Neural cell (in vitro differentiated cells): ENCODE measurements at regions not wholly inside any gene's neighbourhood (a gene's known extent, or its start where the extent isn't known, plus 50 kb on each side); places are given as distances from the start of the nearest gene placed in this dataset.

Experiments
- EP300 ChIP-seq: fragments of 450-650 bp; conservative IDR thresholded peaks from 2 replicates; pipeline ENCODE4 v1.6.1; 2014; ENCODE audit warnings: antibody characterized with exemption, mild to moderate bottlenecking, moderate library complexity; ENCODE audit not compliant: poor library complexity, severe bottlenecking
- EZH2 ChIP-seq: fragments of 200-600, 300-800 bp; shearing (Covaris generic), sonication (generic); IDR thresholded peaks from 2 replicates; pipeline ENCODE4 v1.6.1; 2014; ENCODE audit warnings: antibody characterized with exemption, low read length, borderline replicate concordance, mild to moderate bottlenecking; ENCODE audit not compliant: insufficient read depth, poor library complexity, severe bottlenecking
- POLR2AphosphoS5 ChIP-seq: IDR thresholded peaks from 2 replicates; pipeline ENCODE4 v1.6.1; 2012
- RAD21 ChIP-seq: fragments of 450-650 bp; conservative IDR thresholded peaks from 2 replicates; pipeline ENCODE4 v1.6.1; 2014; ENCODE audit warnings: antibody characterized with exemption, mild to moderate bottlenecking, moderate library complexity
- TAF1 ChIP-seq: IDR thresholded peaks from 2 replicates; pipeline ENCODE4 v1.6.1; 2012; ENCODE audit warnings: low read depth
- TF ChIP-seq, protein P1 (sequence below): fragments of 450-650 bp; IDR thresholded peaks from 2 replicates; pipeline ENCODE4 v1.5.1; 2014; ENCODE audit warnings: antibody characterized with exemption, mild to moderate bottlenecking, moderate library complexity; ENCODE audit not compliant: poor library complexity, severe bottlenecking

DNA sequence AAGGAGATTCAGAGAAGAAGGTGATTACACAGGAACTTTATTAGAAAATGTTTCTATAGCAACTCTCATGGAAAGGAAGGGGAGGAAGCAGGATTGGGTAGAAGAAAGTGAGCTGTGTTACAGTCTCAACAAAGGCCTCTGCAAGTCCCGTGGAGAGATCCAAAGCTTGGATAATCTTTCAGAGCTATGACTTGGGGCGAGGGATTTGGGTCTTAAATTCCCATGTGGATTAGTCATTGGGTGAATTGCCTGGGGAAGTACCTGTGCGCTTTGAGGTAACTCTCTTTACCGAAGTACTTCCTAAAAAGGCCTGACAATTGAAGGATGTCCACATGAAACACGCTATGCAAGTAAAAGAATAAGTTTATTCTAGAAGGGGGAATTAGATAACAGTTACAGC, 133.8 kb upstream of the ANKRD50 start:
- TF ChIP-seq, protein P1, sequence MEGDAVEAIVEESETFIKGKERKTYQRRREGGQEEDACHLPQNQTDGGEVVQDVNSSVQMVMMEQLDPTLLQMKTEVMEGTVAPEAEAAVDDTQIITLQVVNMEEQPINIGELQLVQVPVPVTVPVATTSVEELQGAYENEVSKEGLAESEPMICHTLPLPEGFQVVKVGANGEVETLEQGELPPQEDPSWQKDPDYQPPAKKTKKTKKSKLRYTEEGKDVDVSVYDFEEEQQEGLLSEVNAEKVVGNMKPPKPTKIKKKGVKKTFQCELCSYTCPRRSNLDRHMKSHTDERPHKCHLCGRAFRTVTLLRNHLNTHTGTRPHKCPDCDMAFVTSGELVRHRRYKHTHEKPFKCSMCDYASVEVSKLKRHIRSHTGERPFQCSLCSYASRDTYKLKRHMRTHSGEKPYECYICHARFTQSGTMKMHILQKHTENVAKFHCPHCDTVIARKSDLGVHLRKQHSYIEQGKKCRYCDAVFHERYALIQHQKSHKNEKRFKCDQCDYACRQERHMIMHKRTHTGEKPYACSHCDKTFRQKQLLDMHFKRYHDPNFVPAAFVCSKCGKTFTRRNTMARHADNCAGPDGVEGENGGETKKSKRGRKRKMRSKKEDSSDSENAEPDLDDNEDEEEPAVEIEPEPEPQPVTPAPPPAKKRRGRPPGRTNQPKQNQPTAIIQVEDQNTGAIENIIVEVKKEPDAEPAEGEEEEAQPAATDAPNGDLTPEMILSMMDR = no peak
- no peak for TF ChIP-seq POLR2AphosphoS5
- TF ChIP-seq EP300 = no peak
- TF ChIP-seq TAF1 = no peak
- no peak for TF ChIP-seq RAD21
- no peak for TF ChIP-seq EZH2
